ENCODE measurements at regions not wholly inside any gene's neighbourhood (a gene's known extent, or its start where the extent isn't known, plus 50 kb on each side); places are given as distances from the start of the nearest gene placed in this dataset.

DNA sequence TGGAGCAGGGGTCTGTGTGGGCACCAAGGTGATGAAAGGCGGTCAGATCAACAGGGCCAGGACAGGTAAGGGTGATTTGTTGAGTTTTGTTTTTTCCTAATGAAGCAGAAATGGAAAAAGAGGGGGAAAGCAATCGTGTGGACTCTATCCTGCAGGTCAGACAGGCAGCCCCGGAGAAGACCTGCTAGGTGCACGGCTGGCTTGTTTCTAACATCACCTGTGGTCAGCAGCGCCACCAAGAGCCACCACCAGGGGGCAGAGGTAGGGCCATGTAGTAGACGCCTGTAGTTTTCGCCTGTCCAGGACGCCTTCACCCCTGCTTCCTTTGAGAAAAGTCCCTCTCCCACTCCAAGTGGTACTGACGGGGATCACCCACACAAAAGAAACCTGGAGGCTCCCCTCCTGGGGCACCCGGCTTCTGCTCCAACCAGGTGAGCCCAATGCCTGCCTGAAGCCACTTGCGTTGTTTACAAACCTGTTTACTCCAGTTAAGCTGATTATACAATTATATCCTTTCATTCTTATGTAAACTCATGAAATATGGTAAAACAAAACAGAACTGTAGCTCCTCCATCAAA lies 54.2 kb upstream of the SEC14L1 start:
- TF ChIP-seq, protein P1, sequence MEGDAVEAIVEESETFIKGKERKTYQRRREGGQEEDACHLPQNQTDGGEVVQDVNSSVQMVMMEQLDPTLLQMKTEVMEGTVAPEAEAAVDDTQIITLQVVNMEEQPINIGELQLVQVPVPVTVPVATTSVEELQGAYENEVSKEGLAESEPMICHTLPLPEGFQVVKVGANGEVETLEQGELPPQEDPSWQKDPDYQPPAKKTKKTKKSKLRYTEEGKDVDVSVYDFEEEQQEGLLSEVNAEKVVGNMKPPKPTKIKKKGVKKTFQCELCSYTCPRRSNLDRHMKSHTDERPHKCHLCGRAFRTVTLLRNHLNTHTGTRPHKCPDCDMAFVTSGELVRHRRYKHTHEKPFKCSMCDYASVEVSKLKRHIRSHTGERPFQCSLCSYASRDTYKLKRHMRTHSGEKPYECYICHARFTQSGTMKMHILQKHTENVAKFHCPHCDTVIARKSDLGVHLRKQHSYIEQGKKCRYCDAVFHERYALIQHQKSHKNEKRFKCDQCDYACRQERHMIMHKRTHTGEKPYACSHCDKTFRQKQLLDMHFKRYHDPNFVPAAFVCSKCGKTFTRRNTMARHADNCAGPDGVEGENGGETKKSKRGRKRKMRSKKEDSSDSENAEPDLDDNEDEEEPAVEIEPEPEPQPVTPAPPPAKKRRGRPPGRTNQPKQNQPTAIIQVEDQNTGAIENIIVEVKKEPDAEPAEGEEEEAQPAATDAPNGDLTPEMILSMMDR (IDR thresholded peaks at IDR 0.05) = peak; percentile 88 to 95 (median 91)
- no peak for TF ChIP-seq POLR2A (IDR thresholded peaks at IDR 0.05)
